HG02852 (cell line): ENCODE measurements at regions not wholly inside any gene's neighbourhood (a gene's known extent, or its start where the extent isn't known, plus 50 kb on each side); places are given as distances from the start of the nearest gene placed in this dataset.

Source experiments
- ATAC-seq: cut with Tn5 transposase; IDR thresholded peaks from one replicate; pipeline ENCODE4 v1.9.1; 2021; ENCODE audit warnings: mild to moderate bottlenecking, moderate library complexity; ENCODE audit not compliant: unreplicated experiment

DNA sequence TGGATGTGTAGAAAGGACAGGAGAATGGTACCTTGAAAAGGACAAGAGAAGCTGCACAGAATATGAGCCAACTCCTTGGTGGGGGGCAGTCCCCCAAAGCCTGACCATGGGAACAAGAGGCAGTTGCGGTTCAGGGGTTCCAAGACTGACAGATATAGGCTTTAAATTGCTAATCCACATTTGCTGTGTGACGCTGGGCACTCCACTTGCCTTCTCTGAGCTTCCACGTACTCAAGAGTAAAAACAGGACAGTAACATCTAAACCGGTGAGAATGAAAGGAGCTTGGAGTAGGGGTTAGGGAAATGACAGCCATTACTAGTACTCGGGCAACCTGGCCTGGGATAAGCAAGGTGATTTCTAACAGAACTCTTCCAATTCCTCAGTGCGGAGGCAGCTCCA lies 57.9 kb upstream of the LRFN2 start:
- no peak for ATAC-seq

DNA sequence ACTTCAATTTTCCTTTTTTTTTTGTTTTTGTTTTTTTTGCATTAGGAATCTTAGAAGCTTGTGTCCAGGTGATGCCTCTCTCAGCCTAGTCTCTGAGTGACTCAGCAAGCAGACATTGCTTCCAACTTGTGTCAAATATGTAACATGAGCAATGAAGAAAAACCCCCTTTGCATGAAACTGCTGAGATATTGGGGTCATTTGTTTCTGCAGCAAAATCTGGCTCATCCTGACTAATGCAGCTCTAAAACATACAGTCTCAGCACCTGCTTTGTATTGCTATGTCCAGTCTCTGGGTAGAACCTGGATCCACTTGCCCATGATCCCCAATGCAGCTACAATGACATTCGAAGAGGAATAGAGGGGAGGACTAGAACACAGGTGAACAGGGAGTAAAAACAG lies 55.7 kb upstream of the LRFN2 start:
- ATAC-seq = no peak

- ATAC-seq = no peak
Measured at GRCh38 chr6:40642190-40642589, 55.0 kb upstream of the LRFN2 start.

GRCh38 chr6:40640599-40641227 lies 53.5 kb upstream of the LRFN2 start:
- no peak for ATAC-seq
